Endothelial cell of umbilical vein (primary cell): ENCODE measurements at regions not wholly inside any gene's neighbourhood (a gene's known extent, or its start where the extent isn't known, plus 50 kb on each side); places are given as distances from the start of the nearest gene placed in this dataset.

ENCODE experiments used
- BruUV-seq: library from RNA; stranded (reverse); fragments of 400-500 nt; replicated peaks from 2 replicates; lab custom pipeline; 2021; lab: Mats Ljungman, UMichigan
- CTCF ChIA-PET: fragments of 300-600, 350-600 bp; sonication (Branson Sonifier 250); formaldehyde crosslinking; loops from one replicate; lab custom pipeline; 2021; ENCODE audit warnings: antibody characterized with exemption, inconsistent platforms; lab: Charles Lee
- POLR2A ChIA-PET: fragments of 300-600, 350-600 bp; sonication (Branson Sonifier 250); formaldehyde crosslinking; loops from one replicate; lab custom pipeline; 2021; ENCODE audit warnings: antibody characterized with exemption, inconsistent platforms; lab: Charles Lee
- DNase-seq: peaks from one replicate; pipeline ENCODE4 v3.0.0-alpha.2; 2011; ENCODE audit warnings: low read depth, low spot score
- FAIRE-seq: peaks from 2 replicates; lab custom pipeline; 2011; peaks lifted over from hg19 to GRCh38; lab: Jason Lieb, UNC
- H2AFZ ChIP-seq: 2 replicates; pipeline ENCODE4 v1.6.0; 2012; ENCODE audit warnings: low read depth, low read length, control low read depth, inconsistent platforms
- H3K27ac ChIP-seq: 2 replicates; pipeline ENCODE4 v1.5.1; 2011; ENCODE audit warnings: low read depth, mild to moderate bottlenecking, control low read depth, low read length, moderate library complexity; ENCODE audit not compliant: insufficient read depth
- H3K27me3 ChIP-seq, 2 experiments: 2 replicates each; pipeline versions ENCODE4 v1.6.0 to v1.6.1; 2011; ENCODE audit warnings: low read length in 2 of 2, mixed read lengths in 1 of 2; ENCODE audit not compliant: control insufficient read depth in 2 of 2, insufficient read depth in 2 of 2
- H3K36me3 ChIP-seq, 2 experiments: 2 replicates in 1 of 2; 3 replicates in 1 of 2; pipeline ENCODE4 v1.5.1; 2011; ENCODE audit warnings: low read length in 2 of 2, mild to moderate bottlenecking in 1 of 2, moderate library complexity in 1 of 2; ENCODE audit not compliant: control insufficient read depth in 2 of 2, insufficient read depth in 2 of 2; ENCODE audit errors: extremely low read depth in 1 of 2
- H3K4me1 ChIP-seq: 3 replicates; pipeline ENCODE4 v1.5.1; 2011; ENCODE audit warnings: mild to moderate bottlenecking, low read length; ENCODE audit not compliant: control insufficient read depth, insufficient read depth; ENCODE audit errors: extremely low read depth
- H3K4me2 ChIP-seq: 2 replicates; pipeline ENCODE4 v1.6.1; 2011; ENCODE audit warnings: low read length, control low read depth, mixed read lengths; ENCODE audit not compliant: insufficient read depth
- H3K4me3 ChIP-seq, 3 experiments: fragments of 200-600 bp in 1 of 3; sonication (generic), shearing (Covaris generic) in 1 of 3; replicated peaks in 1 of 3; 2 replicates each; pipeline ENCODE4 v1.5.1; 2011 to 2016; ENCODE audit warnings: control low read depth in 3 of 3, low read length in 3 of 3, mild to moderate bottlenecking in 2 of 3, inconsistent platforms in 1 of 3, low read depth in 1 of 3, moderate library complexity in 1 of 3; ENCODE audit not compliant: insufficient read depth in 1 of 3
- H3K79me2 ChIP-seq: 2 replicates; pipeline ENCODE4 v1.6.0; 2012; ENCODE audit warnings: low read length, inconsistent platforms; ENCODE audit not compliant: control insufficient read depth, insufficient read depth
- H3K9ac ChIP-seq: replicated peaks from 2 replicates; pipeline ENCODE3; 2011; ENCODE audit warnings: low read length, control low read depth; ENCODE audit not compliant: insufficient read depth; ENCODE audit errors: extremely low read depth
- H3K9me1 ChIP-seq: replicated peaks from 3 replicates; pipeline ENCODE4 v1.6.0; 2011; ENCODE audit warnings: mild to moderate bottlenecking, low read length; ENCODE audit not compliant: control insufficient read depth, insufficient read depth; ENCODE audit errors: extremely low read depth
- H3K9me3 ChIP-seq: replicated peaks from 2 replicates; pipeline ENCODE4 v1.5.1; 2012; ENCODE audit warnings: low read length, inconsistent platforms; ENCODE audit not compliant: control insufficient read depth, insufficient read depth
- H4K20me1 ChIP-seq: replicated peaks from 2 replicates; pipeline ENCODE3; 2011; ENCODE audit warnings: mild to moderate bottlenecking, low read length; ENCODE audit not compliant: control insufficient read depth, insufficient read depth; ENCODE audit errors: extremely low read depth
- CTCF ChIP-seq, 2 donors: IDR thresholded peaks; 1 replicate in 1 of 2; 2 replicates in 1 of 2; pipeline ENCODE4 v1.5.1; 2011; ENCODE audit warnings: low read length in 2 of 2, mild to moderate bottlenecking in 2 of 2, moderate library complexity in 2 of 2, control low read depth in 1 of 2, inconsistent platforms in 1 of 2, low read depth in 1 of 2; ENCODE audit not compliant: insufficient read depth in 1 of 2; ENCODE audit errors: extremely low read depth in 1 of 2
- EZH2 ChIP-seq: IDR thresholded peaks from 2 replicates; pipeline ENCODE4 v1.6.1; 2012; ENCODE audit warnings: borderline replicate concordance, low read depth, mild to moderate bottlenecking, moderate library complexity, low read length, inconsistent platforms; ENCODE audit not compliant: severe bottlenecking
- FOS ChIP-seq: IDR thresholded peaks from 2 replicates; pipeline ENCODE4 v1.6.1; 2011; ENCODE audit warnings: mild to moderate bottlenecking, low read length, moderate library complexity, borderline replicate concordance; ENCODE audit not compliant: insufficient read depth
- GATA2 ChIP-seq: IDR thresholded peaks from 2 replicates; pipeline ENCODE4 v1.7.0; 2011; ENCODE audit warnings: low read depth, mild to moderate bottlenecking, moderate library complexity, mixed read lengths, low read length; ENCODE audit not compliant: insufficient read length, insufficient read depth
- JUN ChIP-seq: IDR thresholded peaks from 2 replicates; pipeline ENCODE4 v1.6.1; 2011; ENCODE audit warnings: borderline replicate concordance, low read depth; ENCODE audit not compliant: insufficient read length, insufficient read depth
- MAX ChIP-seq: IDR thresholded peaks from 2 replicates; pipeline ENCODE4 v1.6.1; 2011; ENCODE audit not compliant: insufficient read depth, insufficient read length
- MYC ChIP-seq: IDR thresholded peaks from one replicate; pipeline ENCODE4 v1.6.1; 2011; ENCODE audit warnings: mild to moderate bottlenecking, low read depth, low read length
- POLR2A ChIP-seq: IDR thresholded peaks from 2 replicates; pipeline ENCODE4 v1.6.1; 2012; ENCODE audit warnings: low read depth, mild to moderate bottlenecking, control low read depth, low read length
- POLR2AphosphoS5 ChIP-seq: IDR thresholded peaks from 2 replicates; pipeline ENCODE4 v1.6.1; 2012; ENCODE audit warnings: low read depth, mild to moderate bottlenecking, control low read depth, low read length, moderate library complexity; ENCODE audit not compliant: insufficient read depth
- dilution Hi-C: fragments of 300-500 bp; cut with MboI; formaldehyde crosslinking; loops from one replicate; pipeline ENCODE4 v1.15.0; 2019; ENCODE audit warnings: low sequenced_read_pairs; ENCODE audit not compliant: extremely low pct_ligation_motif_present
- intact Hi-C: fragments of 100-400 bp; cut with micrococcal nuclease; formaldehyde crosslinking; loops from one replicate; pipeline ENCODE4 v1.10.0; 2022

GRCh38 chr2:153308466-153308865 lies 170.1 kb downstream of the RPRM start:
- H3K4me3 ChIP-seq = no peak overlapping the region
- no peaks in the 10 kb centered on the region for H3K36me3 ChIP-seq
- CTCF ChIA-PET = no interaction called here
- no peak for DNase-seq
- no peaks in the 10 kb centered on the region for H3K4me1 ChIP-seq
- no peak overlapping the region for H3K4me2 ChIP-seq
- no peak for FAIRE-seq
- POLR2A ChIA-PET = no interaction called here
- no peaks in the 10 kb centered on the region for H3K9me1 ChIP-seq
- H3K27me3 ChIP-seq = no peaks in the 10 kb centered on the region
- H3K9ac ChIP-seq = no peak overlapping the region
- no peak for TF ChIP-seq GATA2
- BruUV-seq = no TSS peak
- no peaks in the 10 kb centered on the region for H3K9me3 ChIP-seq
- no peak overlapping the region for H3K27ac ChIP-seq
- dilution Hi-C loops = no loop called here
- intact Hi-C loops = no loop called here
- H3K79me2 ChIP-seq = no peaks in the 10 kb centered on the region
- H4K20me1 ChIP-seq = no peaks in the 10 kb centered on the region
- H2AFZ ChIP-seq = no peak overlapping the region

- dilution Hi-C loops = no loop called here
- Histone ChIP-seq H3K4me3 (no peak overlapping the region), H4K20me1 (no peaks in the 10 kb centered on the region), H3K36me3 (no peaks in the 10 kb centered on the region), H3K4me2 (no peak overlapping the region), H3K27ac (no peak overlapping the region), H3K79me2 (no peaks in the 10 kb centered on the region), H2AFZ (no peak overlapping the region), H3K4me1 (no peaks in the 10 kb centered on the region), H3K9me1 (no peaks in the 10 kb centered on the region), H3K27me3 (no peaks in the 10 kb centered on the region), H3K9me3 (no peaks in the 10 kb centered on the region), H3K9ac (no peak overlapping the region)
- intact Hi-C loops = no loop called here
- FAIRE-seq = no peak
- no peak for DNase-seq
- ChIA-PET POLR2A (no interaction called here), CTCF (no interaction called here)
- TF ChIP-seq MYC (no peak), MAX (no peak), EZH2 (no peak), POLR2AphosphoS5 (no peak), CTCF (IDR thresholded peaks at IDR 0.05; ENCODE audit: extremely low read depth in 1 of 2, insufficient read depth in 1 of 2, low read depth in 1 of 2, low read length in 2 of 2) (no peak), JUN (no peak), POLR2A (no peak), GATA2 (no peak), FOS (no peak)
- BruUV-seq = no TSS peak
These were observed 171.3 kb downstream of the RPRM start for GRCh38 chr2:153307223-153307622.
